ENCODE measurements at regions not wholly inside any gene's neighbourhood (a gene's known extent, or its start where the extent isn't known, plus 50 kb on each side); places are given as distances from the start of the nearest gene placed in this dataset.

DNA sequence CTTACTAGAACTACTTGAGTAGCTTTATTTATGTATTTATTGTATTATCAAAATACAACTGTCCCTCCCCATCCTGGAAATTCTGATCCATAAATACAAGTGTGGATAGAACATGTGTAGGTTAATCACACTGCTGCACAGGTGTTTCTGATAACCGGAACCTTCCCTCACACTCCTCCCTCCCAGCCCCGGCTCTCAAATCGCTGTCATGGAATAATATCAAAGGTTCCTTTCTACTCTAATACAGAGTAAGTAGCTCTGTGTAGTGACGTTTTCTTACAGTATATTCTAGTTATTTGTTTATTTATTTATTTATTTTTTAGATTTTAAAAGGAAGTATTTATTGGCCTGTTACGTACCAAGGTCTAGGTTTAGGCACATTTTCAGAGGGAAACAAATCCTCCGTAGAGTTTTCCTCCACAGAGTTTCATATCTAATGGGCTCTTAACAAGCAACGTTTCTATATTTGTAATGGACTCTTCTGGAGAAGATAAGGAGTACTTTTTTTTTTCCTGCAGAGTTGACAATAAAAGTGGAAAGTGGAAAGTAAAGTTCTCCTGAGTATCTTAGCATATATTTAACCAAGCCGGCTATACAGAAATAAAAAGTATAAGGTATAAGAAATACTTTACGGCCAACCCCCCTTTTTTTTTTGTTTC lies 129.0 kb upstream of the CARD18 start:
- TF ChIP-seq, protein P1, sequence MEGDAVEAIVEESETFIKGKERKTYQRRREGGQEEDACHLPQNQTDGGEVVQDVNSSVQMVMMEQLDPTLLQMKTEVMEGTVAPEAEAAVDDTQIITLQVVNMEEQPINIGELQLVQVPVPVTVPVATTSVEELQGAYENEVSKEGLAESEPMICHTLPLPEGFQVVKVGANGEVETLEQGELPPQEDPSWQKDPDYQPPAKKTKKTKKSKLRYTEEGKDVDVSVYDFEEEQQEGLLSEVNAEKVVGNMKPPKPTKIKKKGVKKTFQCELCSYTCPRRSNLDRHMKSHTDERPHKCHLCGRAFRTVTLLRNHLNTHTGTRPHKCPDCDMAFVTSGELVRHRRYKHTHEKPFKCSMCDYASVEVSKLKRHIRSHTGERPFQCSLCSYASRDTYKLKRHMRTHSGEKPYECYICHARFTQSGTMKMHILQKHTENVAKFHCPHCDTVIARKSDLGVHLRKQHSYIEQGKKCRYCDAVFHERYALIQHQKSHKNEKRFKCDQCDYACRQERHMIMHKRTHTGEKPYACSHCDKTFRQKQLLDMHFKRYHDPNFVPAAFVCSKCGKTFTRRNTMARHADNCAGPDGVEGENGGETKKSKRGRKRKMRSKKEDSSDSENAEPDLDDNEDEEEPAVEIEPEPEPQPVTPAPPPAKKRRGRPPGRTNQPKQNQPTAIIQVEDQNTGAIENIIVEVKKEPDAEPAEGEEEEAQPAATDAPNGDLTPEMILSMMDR (IDR thresholded peaks at IDR 0.05), result no peak
- TF ChIP-seq POLR2A (IDR thresholded peaks at IDR 0.05), result no peak
